Suprapubic skin (tissue), 3 donors: ENCODE measurements at regions not wholly inside any gene's neighbourhood (a gene's known extent, or its start where the extent isn't known, plus 50 kb on each side); places are given as distances from the start of the nearest gene placed in this dataset.

Experiments
- CTCF ChIP-seq, 2 donors: fragments of 200-600 bp in 1 of 2; fragments of 450-650 bp in 1 of 2; sonication (generic) in 1 of 2; IDR thresholded peaks; one replicate each; pipeline ENCODE4 v1.5.1; 2016 to 2019; ENCODE audit warnings: antibody characterized with exemption in 2 of 2, mild to moderate bottlenecking in 1 of 2, moderate library complexity in 1 of 2
- EP300 ChIP-seq: sonication (generic); formaldehyde crosslinking; IDR thresholded peaks from one replicate; pipeline ENCODE4 v1.6.1; 2017; ENCODE audit warnings: antibody characterized with exemption
- POLR2A ChIP-seq, 2 donors: fragments of 450-650 bp; IDR thresholded peaks; one replicate each; pipeline ENCODE4 v1.6.1; 2017; ENCODE audit warnings: antibody characterized with exemption in 2 of 2, mild to moderate bottlenecking in 2 of 2, moderate library complexity in 2 of 2

- TF ChIP-seq CTCF (IDR thresholded peaks at IDR 0.05) (no peak), EP300 (no peak), POLR2A (IDR thresholded peaks at IDR 0.05) (no peak)
Observed at GRCh38 chr3:68436619-68437401, 495.5 kb downstream of the TAFA4 start.
